GM04504 (cell line): ENCODE measurements at regions not wholly inside any gene's neighbourhood (a gene's known extent, or its start where the extent isn't known, plus 50 kb on each side); places are given as distances from the start of the nearest gene placed in this dataset.
"Not testable (repeated sequence)": the region's sequence is repeated elsewhere in the genome, so short reads cannot be mapped to it uniquely, and the experiment has no call there.

Experiments used
- DNase-seq: peaks from one replicate; pipeline ENCODE4 v3.0.0-alpha.2; 2012; ENCODE audit warnings: low read depth

- DNase-seq, result no peak
Observed at GRCh38 chr16:52787709-52788108, 240.8 kb upstream of the TOX3 start.

DNA sequence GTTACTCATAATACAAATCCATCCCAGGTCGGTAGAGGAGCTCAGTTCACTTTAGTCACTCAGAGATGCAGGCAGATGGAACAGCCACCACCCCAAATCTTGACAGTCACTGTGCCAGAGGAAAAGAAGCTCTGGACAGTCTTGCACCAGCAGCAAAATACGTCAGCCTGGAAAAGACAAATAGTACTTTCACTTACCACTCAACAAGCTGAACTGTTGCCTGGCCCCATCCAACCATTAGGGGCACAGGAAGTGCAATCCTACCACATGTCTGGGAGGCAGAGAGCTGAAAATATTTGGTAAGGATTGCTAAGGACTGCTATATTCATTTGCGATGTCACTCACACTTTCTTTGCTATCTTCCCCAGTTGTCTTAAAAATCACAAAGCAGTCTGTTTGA is 239.1 kb upstream of the TOX3 start:
- no peak for DNase-seq

GRCh38 chr16:52785653-52786052 is 238.7 kb upstream of the TOX3 start:
- no peak for DNase-seq

GRCh38 chr16:52783616-52784015 is 236.7 kb upstream of the TOX3 start:
- no peak for DNase-seq

GRCh38 chr16:52781005-52781630 is 234.2 kb upstream of the TOX3 start:
- DNase-seq, result no peak

- DNase-seq, result no peak
Observed at GRCh38 chr16:52773026-52773425, 226.1 kb upstream of the TOX3 start.

DNA sequence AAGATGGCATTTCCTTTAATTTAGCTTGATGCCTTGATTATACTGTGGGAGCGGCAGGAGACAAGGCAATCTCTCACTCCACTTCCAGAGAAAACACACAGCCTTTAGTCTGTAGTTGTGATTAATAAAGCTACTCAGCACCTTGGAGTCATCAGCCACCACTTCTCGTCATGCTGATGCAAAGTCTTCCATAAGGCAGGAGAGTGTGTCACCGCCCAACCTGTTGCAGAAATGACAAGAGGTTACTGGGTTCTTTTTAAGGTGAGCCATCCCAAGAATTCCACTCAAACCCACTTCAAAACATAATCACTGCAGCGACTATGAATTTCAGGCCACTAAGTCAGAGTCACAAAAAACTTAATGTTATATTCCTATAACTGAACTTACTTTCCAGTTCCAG is 223.9 kb upstream of the TOX3 start:
- DNase-seq, result no peak

DNA sequence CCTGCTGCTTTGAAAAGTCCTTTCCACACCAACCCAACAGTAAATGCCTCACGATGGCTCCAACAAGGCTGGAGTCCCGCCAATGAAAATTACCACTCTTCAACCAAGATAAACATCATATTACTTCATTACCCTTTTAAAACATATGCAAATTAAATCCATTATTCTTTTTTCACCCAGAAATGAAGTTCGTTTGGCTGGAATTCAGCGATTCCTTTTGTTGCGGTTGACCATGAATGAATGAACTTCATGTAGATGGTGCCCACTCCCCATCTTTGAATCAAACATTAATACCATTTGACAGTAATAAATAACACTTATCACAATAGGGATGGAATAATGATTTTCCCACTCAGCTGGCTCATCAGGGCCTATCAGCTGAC is 211.5 kb upstream of the TOX3 start:
- DNase-seq, result no peak

GRCh38 chr16:52757746-52758472 is 211.0 kb upstream of the TOX3 start:
- DNase-seq, result no peak

DNA sequence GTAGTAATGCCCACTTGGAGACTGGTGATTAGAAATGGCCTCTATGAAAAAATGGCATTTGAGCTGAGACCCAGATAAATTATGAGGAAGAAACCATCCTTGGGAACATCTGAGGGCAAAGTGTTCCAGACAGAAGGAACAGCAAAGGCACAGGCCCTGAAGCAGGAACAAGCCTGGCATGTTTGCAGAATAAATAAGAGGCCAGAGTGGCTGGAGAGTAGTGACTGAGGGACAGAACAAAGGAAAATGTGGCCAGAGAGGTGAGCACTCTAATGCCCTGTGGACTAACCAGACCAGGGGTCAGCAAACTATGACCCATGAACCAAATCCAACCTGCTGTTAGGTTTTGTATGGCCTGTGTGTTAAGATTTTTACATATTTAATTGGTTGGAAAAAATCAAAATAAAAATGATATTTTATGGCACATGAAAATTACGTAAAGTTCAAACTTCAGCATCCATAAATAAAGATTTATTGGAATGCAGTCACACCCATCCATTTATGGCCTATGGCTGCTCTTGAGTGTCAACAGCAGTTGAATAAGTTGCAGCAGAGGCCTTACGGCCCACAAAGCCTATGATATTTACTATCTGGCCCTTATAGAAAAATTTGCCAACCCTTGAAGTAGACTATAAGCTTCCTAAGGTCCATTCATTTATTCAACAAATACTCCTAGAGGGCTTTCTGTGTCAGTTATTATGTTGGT is 210.0 kb upstream of the TOX3 start:
- DNase-seq, result no peak

DNA sequence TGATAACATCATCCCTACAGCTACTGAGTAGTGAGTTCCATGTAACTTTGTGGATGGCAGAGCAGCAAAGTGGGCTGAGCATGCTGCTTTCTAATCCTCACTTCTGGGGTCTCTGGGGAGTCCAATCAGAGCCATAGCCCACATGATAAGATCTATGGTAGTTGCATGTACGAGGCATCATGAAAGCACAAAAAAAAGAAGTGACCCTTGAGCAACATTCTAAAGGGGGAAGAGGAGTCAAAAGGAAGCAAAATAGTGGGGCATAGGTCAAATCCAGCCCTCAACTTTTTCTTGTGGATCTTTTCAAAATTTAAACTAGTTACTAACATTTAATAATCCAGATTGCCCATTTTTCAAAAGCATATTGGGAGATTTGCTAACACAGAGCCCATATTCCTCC is 208.5 kb upstream of the TOX3 start:
- DNase-seq, result no peak

- no peak for DNase-seq
Observed at GRCh38 chr16:52751035-52751434, 204.1 kb upstream of the TOX3 start.

GRCh38 chr16:52748741-52749140 is 201.8 kb upstream of the TOX3 start:
- no peak for DNase-seq

DNA sequence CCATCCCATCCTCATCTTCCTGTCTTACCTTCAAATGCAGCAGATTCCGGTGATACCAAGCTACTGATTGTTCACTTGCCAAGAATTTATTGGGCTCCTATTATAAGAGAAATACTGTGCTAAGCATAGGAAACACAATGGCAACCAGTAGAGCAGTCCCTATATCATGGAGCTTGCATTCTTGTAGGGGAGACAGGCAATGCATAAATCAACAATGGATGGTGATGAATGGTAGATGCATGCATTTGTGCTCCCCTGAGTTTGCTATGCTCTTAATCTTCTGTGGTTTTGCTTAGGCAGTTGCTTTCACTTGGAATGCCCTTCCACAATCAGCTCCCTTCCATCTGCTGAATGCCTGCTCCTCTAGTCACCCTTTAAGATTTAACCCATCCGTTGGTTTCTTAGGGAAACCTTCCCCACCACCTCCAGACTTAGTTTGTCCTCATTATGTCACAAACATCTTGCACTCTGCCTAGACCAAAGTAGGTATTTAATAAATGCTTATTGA is 200.2 kb upstream of the TOX3 start:
- DNase-seq, result no peak

- DNase-seq, result no peak
Observed at GRCh38 chr16:52743707-52744106, 196.8 kb upstream of the TOX3 start.

GRCh38 chr16:52742608-52743170 is 195.7 kb upstream of the TOX3 start:
- no peak for DNase-seq

DNA sequence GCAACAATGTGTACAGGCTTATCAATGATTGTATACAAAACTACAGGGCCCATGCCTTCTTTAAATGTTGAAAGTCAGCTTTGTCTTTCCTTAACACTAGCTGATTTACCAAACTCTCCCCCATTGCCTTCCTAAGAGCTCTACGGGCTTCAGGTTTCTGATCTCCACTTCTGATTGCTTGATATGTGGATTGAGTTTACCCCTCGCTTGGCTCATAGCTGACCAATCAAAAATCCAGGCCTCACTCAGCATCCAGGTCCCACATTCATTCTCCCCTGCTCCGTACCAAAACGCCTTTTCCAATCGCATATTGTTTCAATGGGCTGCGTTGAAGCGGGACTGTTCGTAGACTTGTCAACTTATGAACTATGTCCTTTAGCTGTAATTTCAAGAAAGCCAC is 195.1 kb upstream of the TOX3 start:
- DNase-seq, result no peak

- DNase-seq, result no peak
Observed at GRCh38 chr16:52741351-52741750, 194.4 kb upstream of the TOX3 start.

DNA sequence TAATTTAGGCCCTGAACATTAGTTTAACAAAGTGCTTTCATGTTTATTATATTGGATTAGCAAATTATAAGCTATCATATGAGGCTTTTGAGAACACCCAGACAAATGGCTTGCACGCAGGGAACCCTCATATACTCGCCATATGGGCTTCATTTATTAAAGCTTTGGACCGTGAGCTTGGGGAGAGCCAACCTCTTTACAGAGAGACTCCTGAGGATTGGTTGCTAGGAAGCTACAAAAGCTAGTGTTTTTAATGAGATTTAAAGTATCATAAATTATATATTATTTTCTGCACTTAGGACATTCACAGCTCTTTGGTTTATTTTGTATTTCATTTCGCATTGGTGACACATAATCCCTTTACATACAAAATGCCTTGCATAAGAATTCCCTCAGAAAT is 193.8 kb upstream of the TOX3 start:
- no peak for DNase-seq

- no peak for DNase-seq
Observed at GRCh38 chr16:52740333-52740732, 193.4 kb upstream of the TOX3 start.

DNA sequence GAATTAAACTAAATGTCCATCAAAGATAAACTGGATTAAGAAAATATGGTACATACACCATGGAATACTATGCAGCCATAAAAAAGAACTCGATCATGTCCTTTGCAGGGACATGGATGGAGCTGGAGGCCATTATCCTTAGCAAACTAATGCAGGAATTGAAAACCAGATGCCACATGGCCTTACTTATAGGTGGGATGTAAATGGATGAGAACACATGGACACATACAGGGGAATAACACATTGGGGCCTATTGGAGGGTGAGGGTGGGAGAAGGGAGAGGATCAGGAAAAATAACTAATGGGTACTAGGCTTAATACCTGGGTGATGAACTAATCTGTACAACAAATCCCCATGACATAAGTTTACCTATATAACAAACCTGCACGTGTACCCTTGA is 192.0 kb upstream of the TOX3 start:
- not testable (repeated sequence) for DNase-seq

- no peak for DNase-seq
Observed at GRCh38 chr16:52731219-52731875, 184.4 kb upstream of the TOX3 start.
